ENCODE measurements at regions not wholly inside any gene's neighbourhood (a gene's known extent, or its start where the extent isn't known, plus 50 kb on each side); places are given as distances from the start of the nearest gene placed in this dataset.
"Not testable (repeated sequence)": the region's sequence is repeated elsewhere in the genome, so short reads cannot be mapped to it uniquely, and the experiment has no call there.

- H3K9me3 Mint-ChIP-seq (ENCODE audit: unreplicated experiment) = no peaks in the 10 kb centered on the region
- BruUV-seq (replicated peaks) = no TSS peak
- peaks cover 45% of the 10 kb centered on the region for H3K27me3 Mint-ChIP-seq (ENCODE audit: insufficient read depth, unreplicated experiment)
- no peak for DNase-seq (ENCODE audit: unreplicated experiment)
- POLR2A ChIA-PET = no interaction called here
- no peak overlapping the region for H3K27ac Mint-ChIP-seq (ENCODE audit: low read depth, unreplicated experiment)
- TF ChIP-seq CTCF (IDR thresholded peaks at IDR 0.05; ENCODE audit: unreplicated experiment) = no peak
- no peak overlapping the region for H3K4me3 Mint-ChIP-seq (ENCODE audit: unreplicated experiment)
- intact Hi-C loops (cut with micrococcal nuclease) = no loop called here
- H3K4me1 Mint-ChIP-seq (ENCODE audit: insufficient read depth, unreplicated experiment) = no peaks in the 10 kb centered on the region
- CTCF ChIA-PET = no interaction called here
- H3K36me3 Mint-ChIP-seq (ENCODE audit: insufficient read depth, unreplicated experiment) = no peaks in the 10 kb centered on the region
These were observed 81.6 kb downstream of the OLFM4 start for GRCh38 chr13:53110181-53110580.

- POLR2A ChIA-PET = no interaction called here
- no peak for DNase-seq (ENCODE audit: unreplicated experiment)
- H3K27me3 Mint-ChIP-seq (ENCODE audit: insufficient read depth, unreplicated experiment) = peaks cover 45% of the 10 kb centered on the region
- no peaks in the 10 kb centered on the region for H3K4me1 Mint-ChIP-seq (ENCODE audit: insufficient read depth, unreplicated experiment)
- no peaks in the 10 kb centered on the region for H3K9me3 Mint-ChIP-seq (ENCODE audit: unreplicated experiment)
- intact Hi-C loops (cut with micrococcal nuclease) = no loop called here
- TF ChIP-seq CTCF (IDR thresholded peaks at IDR 0.05; ENCODE audit: unreplicated experiment) = no peak
- no peaks in the 10 kb centered on the region for H3K36me3 Mint-ChIP-seq (ENCODE audit: insufficient read depth, unreplicated experiment)
- BruUV-seq (replicated peaks) = no TSS peak
- CTCF ChIA-PET = interaction anchor here (0.5 to 0.6 kb wide), 2 partner anchors 26 to 60 kb away, joined by 3 read pairs; no protein-coding TSS in a partner anchor
- no peak overlapping the region for H3K27ac Mint-ChIP-seq (ENCODE audit: low read depth, unreplicated experiment)
- H3K4me3 Mint-ChIP-seq (ENCODE audit: unreplicated experiment) = no peak overlapping the region
These were observed 82.0 kb downstream of the OLFM4 start for GRCh38 chr13:53110614-53111013.

GRCh38 chr13:53112522-53112921 is 83.9 kb downstream of the OLFM4 start:
- H3K4me3 Mint-ChIP-seq (ENCODE audit: unreplicated experiment) = no peak overlapping the region
- H3K9me3 Mint-ChIP-seq (ENCODE audit: unreplicated experiment) = no peaks in the 10 kb centered on the region
- intact Hi-C loops (cut with micrococcal nuclease) = no loop called here
- TF ChIP-seq CTCF (IDR thresholded peaks at IDR 0.05; ENCODE audit: unreplicated experiment) = no peak
- no peak overlapping the region for H3K27ac Mint-ChIP-seq (ENCODE audit: low read depth, unreplicated experiment)
- BruUV-seq (replicated peaks) = no TSS peak
- peaks cover 37% of the 10 kb centered on the region for H3K27me3 Mint-ChIP-seq (ENCODE audit: insufficient read depth, unreplicated experiment)
- no peaks in the 10 kb centered on the region for H3K36me3 Mint-ChIP-seq (ENCODE audit: insufficient read depth, unreplicated experiment)
- DNase-seq (ENCODE audit: unreplicated experiment) = peak; percentile 29
- CTCF ChIA-PET = no interaction called here
- no peaks in the 10 kb centered on the region for H3K4me1 Mint-ChIP-seq (ENCODE audit: insufficient read depth, unreplicated experiment)
- POLR2A ChIA-PET = interaction anchor here (0.7 kb wide), 1 partner anchor 14 kb away, joined by 3 read pairs; no protein-coding TSS in a partner anchor

GRCh38 chr13:53117048-53117447 is 88.4 kb downstream of the OLFM4 start:
- H3K36me3 Mint-ChIP-seq (ENCODE audit: insufficient read depth, unreplicated experiment); H3K27me3 Mint-ChIP-seq (ENCODE audit: insufficient read depth, unreplicated experiment); BruUV-seq (replicated peaks); intact Hi-C loops (cut with micrococcal nuclease); DNase-seq (ENCODE audit: unreplicated experiment); H3K9me3 Mint-ChIP-seq (ENCODE audit: unreplicated experiment); H3K27ac Mint-ChIP-seq (ENCODE audit: low read depth, unreplicated experiment); H3K4me1 Mint-ChIP-seq (ENCODE audit: insufficient read depth, unreplicated experiment); H3K4me3 Mint-ChIP-seq (ENCODE audit: unreplicated experiment); POLR2A ChIA-PET; CTCF ChIA-PET: not testable (repeated sequence)

All from MCF 10A (cell line).